Activated CD8-positive, alpha-beta T cell treated with anti-CD3 and anti-CD28 coated beads for 36 hours (primary cell): ENCODE measurements at regions not wholly inside any gene's neighbourhood (a gene's known extent, or its start where the extent isn't known, plus 50 kb on each side); places are given as distances from the start of the nearest gene placed in this dataset.
"Not testable (repeated sequence)": the region's sequence is repeated elsewhere in the genome, so short reads cannot be mapped to it uniquely, and the experiment has no call there.

Source experiments
- ATAC-seq: fragments of 200-7000 bp; cut with Tn5 transposase; one replicate; pipeline ENCODE4 v1.10.0; 2021; ENCODE audit warnings: mild to moderate bottlenecking, moderate library complexity
- CTCF ChIA-PET: fragments of 350-600 bp; sonication (Branson Sonifier 250); formaldehyde crosslinking; loops from one replicate; lab custom pipeline; 2021; ENCODE audit warnings: antibody characterized with exemption; lab: Charles Lee
- POLR2A ChIA-PET: fragments of 350-600 bp; sonication (Branson Sonifier 250); formaldehyde crosslinking; loops from one replicate; lab custom pipeline; 2021; ENCODE audit warnings: antibody characterized with exemption; lab: Charles Lee
- DNase-seq: peaks from one replicate; pipeline ENCODE4 v3.0.0-alpha.2; 2020
- H3K27ac Mint-ChIP-seq: one replicate; pipeline ENCODE4 v1.8.0; 2021; ENCODE audit warnings: mild to moderate bottlenecking, mixed read lengths
- H3K27me3 Mint-ChIP-seq: one replicate; pipeline ENCODE4 v1.8.0; 2021; ENCODE audit warnings: mixed read lengths
- H3K36me3 Mint-ChIP-seq: one replicate; pipeline ENCODE4 v1.8.0; 2021; ENCODE audit warnings: low read depth, mixed read lengths
- H3K4me1 Mint-ChIP-seq: one replicate; pipeline ENCODE4 v1.8.0; 2021; ENCODE audit warnings: low read depth, mixed read lengths
- H3K4me3 Mint-ChIP-seq: one replicate; pipeline ENCODE4 v1.8.0; 2021; ENCODE audit warnings: mild to moderate bottlenecking, moderate library complexity, mixed read lengths
- H3K9me3 Mint-ChIP-seq: one replicate; pipeline ENCODE4 v1.8.0; 2021; ENCODE audit warnings: mixed read lengths
- CTCF ChIP-seq: fragments of 200-600 bp; IDR thresholded peaks from one replicate; pipeline ENCODE4 v1.8.0; 2022; ENCODE audit warnings: antibody characterized with exemption, mild to moderate bottlenecking
- intact Hi-C: fragments of 100-400 bp; cut with micrococcal nuclease; formaldehyde crosslinking; loops from one replicate; pipeline ENCODE4 v1.10.0; 2022

- intact Hi-C loops = no loop called here
- no peak for TF ChIP-seq CTCF
- POLR2A ChIA-PET = no interaction called here
- H3K9me3 Mint-ChIP-seq = no peaks in the 10 kb centered on the region
- no peak for ATAC-seq
- H3K4me3 Mint-ChIP-seq = no peak overlapping the region
- H3K4me1 Mint-ChIP-seq = no peaks in the 10 kb centered on the region
- H3K36me3 Mint-ChIP-seq = no peaks in the 10 kb centered on the region
- H3K27ac Mint-ChIP-seq = no peak overlapping the region
- no peaks in the 10 kb centered on the region for H3K27me3 Mint-ChIP-seq
- DNase-seq = no peak
- CTCF ChIA-PET = no interaction called here
Observed at GRCh38 chr2:40658941-40659340, 207.1 kb upstream of the SLC8A1 start.

- ATAC-seq (no peak), DNase-seq (no peak)
- CTCF ChIA-PET = no interaction called here
- Mint-ChIP-seq H3K36me3 (no peaks in the 10 kb centered on the region), H3K4me1 (no peaks in the 10 kb centered on the region), H3K4me3 (no peak overlapping the region), H3K9me3 (no peaks in the 10 kb centered on the region), H3K27me3 (no peaks in the 10 kb centered on the region), H3K27ac (no peak overlapping the region)
- POLR2A ChIA-PET = no interaction called here
- TF ChIP-seq CTCF = no peak
- intact Hi-C loops = no loop called here
Observed at GRCh38 chr2:40665493-40666232, 213.8 kb upstream of the SLC8A1 start.

GRCh38 chr2:40666398-40666797 is 214.5 kb upstream of the SLC8A1 start:
- no peak for DNase-seq
- Mint-ChIP-seq H3K4me3 (no peak overlapping the region), H3K9me3 (no peaks in the 10 kb centered on the region), H3K27ac (no peak overlapping the region), H3K4me1 (no peaks in the 10 kb centered on the region), H3K27me3 (no peaks in the 10 kb centered on the region), H3K36me3 (no peaks in the 10 kb centered on the region)
- CTCF ChIA-PET = no interaction called here
- intact Hi-C loops = no loop called here
- no peak for ATAC-seq
- POLR2A ChIA-PET = no interaction called here
- TF ChIP-seq CTCF = no peak

- TF ChIP-seq CTCF = no peak
- Mint-ChIP-seq H3K36me3 (no peaks in the 10 kb centered on the region), H3K27me3 (no peaks in the 10 kb centered on the region), H3K27ac (no peak overlapping the region), H3K4me1 (no peaks in the 10 kb centered on the region), H3K9me3 (peaks cover 2% of the 10 kb centered on the region), H3K4me3 (no peak overlapping the region)
- intact Hi-C loops = no loop called here
- ATAC-seq (no peak), DNase-seq (no peak)
- ChIA-PET POLR2A (no interaction called here), CTCF (no interaction called here)
Observed at GRCh38 chr2:40668425-40668824, 216.5 kb upstream of the SLC8A1 start.

- H3K27ac Mint-ChIP-seq, DNase-seq, POLR2A ChIA-PET, H3K4me1 Mint-ChIP-seq, H3K9me3 Mint-ChIP-seq, intact Hi-C loops, CTCF ChIA-PET, H3K36me3 Mint-ChIP-seq, H3K4me3 Mint-ChIP-seq, ATAC-seq, H3K27me3 Mint-ChIP-seq: not testable (repeated sequence)
Observed at GRCh38 chr2:40676134-40676790, 224.4 kb upstream of the SLC8A1 start.
